Activated CD8-positive, alpha-beta T cell treated with anti-CD3 and anti-CD28 coated beads for 36 hours (primary cell): ENCODE measurements at regions not wholly inside any gene's neighbourhood (a gene's known extent, or its start where the extent isn't known, plus 50 kb on each side); places are given as distances from the start of the nearest gene placed in this dataset.

ENCODE experiments used
- ATAC-seq: fragments of 200-7000 bp; cut with Tn5 transposase; one replicate; pipeline ENCODE4 v1.10.0; 2021; ENCODE audit warnings: mild to moderate bottlenecking, moderate library complexity
- CTCF ChIA-PET: fragments of 350-600 bp; sonication (Branson Sonifier 250); formaldehyde crosslinking; loops from one replicate; lab custom pipeline; 2021; ENCODE audit warnings: antibody characterized with exemption; lab: Charles Lee
- POLR2A ChIA-PET: fragments of 350-600 bp; sonication (Branson Sonifier 250); formaldehyde crosslinking; loops from one replicate; lab custom pipeline; 2021; ENCODE audit warnings: antibody characterized with exemption; lab: Charles Lee
- DNase-seq: peaks from one replicate; pipeline ENCODE4 v3.0.0-alpha.2; 2020
- H3K27ac Mint-ChIP-seq: one replicate; pipeline ENCODE4 v1.8.0; 2021; ENCODE audit warnings: mild to moderate bottlenecking, mixed read lengths
- H3K27me3 Mint-ChIP-seq: one replicate; pipeline ENCODE4 v1.8.0; 2021; ENCODE audit warnings: mixed read lengths
- H3K36me3 Mint-ChIP-seq: one replicate; pipeline ENCODE4 v1.8.0; 2021; ENCODE audit warnings: low read depth, mixed read lengths
- H3K4me1 Mint-ChIP-seq: one replicate; pipeline ENCODE4 v1.8.0; 2021; ENCODE audit warnings: low read depth, mixed read lengths
- H3K4me3 Mint-ChIP-seq: one replicate; pipeline ENCODE4 v1.8.0; 2021; ENCODE audit warnings: mild to moderate bottlenecking, moderate library complexity, mixed read lengths
- H3K9me3 Mint-ChIP-seq: one replicate; pipeline ENCODE4 v1.8.0; 2021; ENCODE audit warnings: mixed read lengths
- intact Hi-C: fragments of 100-400 bp; cut with micrococcal nuclease; formaldehyde crosslinking; loops from one replicate; pipeline ENCODE4 v1.10.0; 2022
- TF ChIP-seq, protein P1 (sequence below): fragments of 200-600 bp; IDR thresholded peaks from one replicate; pipeline ENCODE4 v1.8.0; 2022; ENCODE audit warnings: antibody characterized with exemption, mild to moderate bottlenecking

- peaks cover 7% of the 10 kb centered on the region for H3K27me3 Mint-ChIP-seq
- H3K4me1 Mint-ChIP-seq: peaks cover 9% of the 10 kb centered on the region
- no peak overlapping the region for H3K4me3 Mint-ChIP-seq
- no peaks in the 10 kb centered on the region for H3K36me3 Mint-ChIP-seq
- no peaks in the 10 kb centered on the region for H3K9me3 Mint-ChIP-seq
- ATAC-seq (no peak), DNase-seq (no peak)
- ChIA-PET CTCF (no interaction called here), POLR2A (interaction anchor here (0.7 kb wide), 1 partner anchor 81 kb away, joined by 3 read pairs; no protein-coding TSS in a partner anchor)
- TF ChIP-seq, protein P1, sequence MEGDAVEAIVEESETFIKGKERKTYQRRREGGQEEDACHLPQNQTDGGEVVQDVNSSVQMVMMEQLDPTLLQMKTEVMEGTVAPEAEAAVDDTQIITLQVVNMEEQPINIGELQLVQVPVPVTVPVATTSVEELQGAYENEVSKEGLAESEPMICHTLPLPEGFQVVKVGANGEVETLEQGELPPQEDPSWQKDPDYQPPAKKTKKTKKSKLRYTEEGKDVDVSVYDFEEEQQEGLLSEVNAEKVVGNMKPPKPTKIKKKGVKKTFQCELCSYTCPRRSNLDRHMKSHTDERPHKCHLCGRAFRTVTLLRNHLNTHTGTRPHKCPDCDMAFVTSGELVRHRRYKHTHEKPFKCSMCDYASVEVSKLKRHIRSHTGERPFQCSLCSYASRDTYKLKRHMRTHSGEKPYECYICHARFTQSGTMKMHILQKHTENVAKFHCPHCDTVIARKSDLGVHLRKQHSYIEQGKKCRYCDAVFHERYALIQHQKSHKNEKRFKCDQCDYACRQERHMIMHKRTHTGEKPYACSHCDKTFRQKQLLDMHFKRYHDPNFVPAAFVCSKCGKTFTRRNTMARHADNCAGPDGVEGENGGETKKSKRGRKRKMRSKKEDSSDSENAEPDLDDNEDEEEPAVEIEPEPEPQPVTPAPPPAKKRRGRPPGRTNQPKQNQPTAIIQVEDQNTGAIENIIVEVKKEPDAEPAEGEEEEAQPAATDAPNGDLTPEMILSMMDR: no peak
- H3K27ac Mint-ChIP-seq: no peak overlapping the region
- intact Hi-C loops: no loop called here
Measured at GRCh38 chr11:69966583-69966835, 111.6 kb upstream of the ANO1 start.

- DNase-seq (no peak), ATAC-seq (no peak)
- H3K27ac Mint-ChIP-seq: no peak overlapping the region
- peaks cover 7% of the 10 kb centered on the region for H3K27me3 Mint-ChIP-seq
- no peaks in the 10 kb centered on the region for H3K36me3 Mint-ChIP-seq
- peaks cover 9% of the 10 kb centered on the region for H3K4me1 Mint-ChIP-seq
- intact Hi-C loops: no loop called here
- ChIA-PET CTCF (no interaction called here), POLR2A (no interaction called here)
- H3K9me3 Mint-ChIP-seq: no peaks in the 10 kb centered on the region
- no peak overlapping the region for H3K4me3 Mint-ChIP-seq
- TF ChIP-seq, protein P1: no peak
Measured at GRCh38 chr11:69966910-69967483, 111.1 kb upstream of the ANO1 start.

- Mint-ChIP-seq H3K27ac (no peak overlapping the region), H3K36me3 (no peaks in the 10 kb centered on the region), H3K27me3 (peaks cover 7% of the 10 kb centered on the region), H3K4me3 (no peak overlapping the region), H3K9me3 (no peaks in the 10 kb centered on the region), H3K4me1 (peaks cover 9% of the 10 kb centered on the region)
- TF ChIP-seq, protein P1: no peak
- intact Hi-C loops: no loop called here
- POLR2A ChIA-PET: no interaction called here
- CTCF ChIA-PET: no interaction called here
- DNase-seq: no peak
- no peak for ATAC-seq
Measured at GRCh38 chr11:69967484-69967883, 110.6 kb upstream of the ANO1 start.

DNA sequence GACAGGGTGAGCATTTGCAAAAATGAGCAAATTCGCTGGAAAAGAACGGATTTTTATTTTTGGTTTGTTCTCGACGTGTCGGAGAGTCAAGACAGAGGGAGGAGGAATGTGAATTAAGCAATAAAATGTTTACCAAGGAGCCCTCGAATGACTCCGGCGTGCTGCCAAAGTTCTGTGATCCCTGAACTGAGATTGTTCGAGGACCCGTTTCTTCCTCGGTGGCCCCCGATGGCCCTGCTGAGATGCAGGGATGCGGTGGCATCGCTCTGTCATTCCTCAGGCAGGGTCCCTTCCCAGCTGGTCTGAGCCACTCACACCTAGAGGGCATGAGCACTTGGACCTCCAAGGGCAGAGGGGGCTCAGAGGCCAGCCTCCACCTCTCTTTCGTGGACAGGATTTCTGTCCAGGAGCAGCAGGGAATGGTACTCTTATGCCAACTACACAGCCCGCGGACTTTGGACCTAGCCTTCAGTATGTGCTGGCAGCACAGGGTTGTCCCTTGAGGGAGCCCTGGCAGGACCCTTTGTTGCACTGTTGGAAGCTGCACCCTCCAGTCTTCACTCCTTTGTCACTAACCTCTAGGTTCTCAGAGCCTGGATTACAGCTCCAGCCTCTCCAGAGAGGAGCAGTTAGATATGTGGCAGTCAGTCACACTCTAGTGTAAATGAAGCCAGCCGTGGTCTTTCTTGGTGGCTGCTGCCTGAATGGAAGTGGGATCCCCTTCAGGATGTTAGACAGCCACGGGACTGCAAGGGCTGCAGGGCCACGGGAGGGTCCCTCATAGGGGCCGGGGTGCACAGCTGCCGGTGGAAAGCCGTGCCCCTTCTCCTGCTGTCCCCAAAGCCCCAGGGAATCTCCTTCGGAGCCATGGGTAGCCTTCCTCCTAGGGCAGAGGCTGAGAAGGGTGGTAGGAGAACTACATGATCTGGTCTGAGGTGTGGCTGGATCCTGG is 109.4 kb upstream of the ANO1 start:
- DNase-seq (no peak), ATAC-seq (no peak)
- H3K27ac Mint-ChIP-seq: no peak overlapping the region
- CTCF ChIA-PET: no interaction called here
- TF ChIP-seq, protein P1: no peak
- peaks cover 7% of the 10 kb centered on the region for H3K27me3 Mint-ChIP-seq
- POLR2A ChIA-PET: no interaction called here
- intact Hi-C loops: no loop called here
- H3K4me1 Mint-ChIP-seq: peaks cover 9% of the 10 kb centered on the region
- H3K9me3 Mint-ChIP-seq: no peaks in the 10 kb centered on the region
- no peak overlapping the region for H3K4me3 Mint-ChIP-seq
- H3K36me3 Mint-ChIP-seq: no peaks in the 10 kb centered on the region
